ENCODE measurements at regions not wholly inside any gene's neighbourhood (a gene's known extent, or its start where the extent isn't known, plus 50 kb on each side); places are given as distances from the start of the nearest gene placed in this dataset.

DNA sequence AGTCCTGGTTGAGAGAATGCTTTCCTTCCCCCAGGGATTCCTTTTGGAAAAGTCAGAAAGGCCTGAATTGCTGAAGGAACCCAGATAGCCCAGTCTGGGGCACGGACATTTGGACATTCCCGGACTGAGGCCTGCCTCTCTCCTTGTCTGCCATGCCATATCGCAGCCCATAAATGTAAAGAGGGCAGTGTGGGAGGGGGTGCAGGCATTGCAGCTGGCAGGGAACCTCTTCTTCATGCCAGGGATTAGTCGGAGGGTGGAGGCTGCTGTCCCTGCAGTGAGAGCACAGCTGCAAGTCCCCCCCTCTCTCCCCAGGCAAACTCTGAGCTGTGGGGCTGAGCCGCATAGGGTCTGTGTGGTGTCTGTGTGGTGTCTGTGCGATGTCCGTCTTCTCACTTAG is 486.0 kb upstream of the MKI67 start:
- TF ChIP-seq, protein P1, sequence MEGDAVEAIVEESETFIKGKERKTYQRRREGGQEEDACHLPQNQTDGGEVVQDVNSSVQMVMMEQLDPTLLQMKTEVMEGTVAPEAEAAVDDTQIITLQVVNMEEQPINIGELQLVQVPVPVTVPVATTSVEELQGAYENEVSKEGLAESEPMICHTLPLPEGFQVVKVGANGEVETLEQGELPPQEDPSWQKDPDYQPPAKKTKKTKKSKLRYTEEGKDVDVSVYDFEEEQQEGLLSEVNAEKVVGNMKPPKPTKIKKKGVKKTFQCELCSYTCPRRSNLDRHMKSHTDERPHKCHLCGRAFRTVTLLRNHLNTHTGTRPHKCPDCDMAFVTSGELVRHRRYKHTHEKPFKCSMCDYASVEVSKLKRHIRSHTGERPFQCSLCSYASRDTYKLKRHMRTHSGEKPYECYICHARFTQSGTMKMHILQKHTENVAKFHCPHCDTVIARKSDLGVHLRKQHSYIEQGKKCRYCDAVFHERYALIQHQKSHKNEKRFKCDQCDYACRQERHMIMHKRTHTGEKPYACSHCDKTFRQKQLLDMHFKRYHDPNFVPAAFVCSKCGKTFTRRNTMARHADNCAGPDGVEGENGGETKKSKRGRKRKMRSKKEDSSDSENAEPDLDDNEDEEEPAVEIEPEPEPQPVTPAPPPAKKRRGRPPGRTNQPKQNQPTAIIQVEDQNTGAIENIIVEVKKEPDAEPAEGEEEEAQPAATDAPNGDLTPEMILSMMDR (IDR thresholded peaks at IDR 0.05), result no peak
- no peak for TF ChIP-seq POLR2A (IDR thresholded peaks at IDR 0.05)
- TF ChIP-seq EP300 (IDR thresholded peaks at IDR 0.05), result no peak

Data from ovary (tissue), 3 donors.